ENCODE measurements at regions not wholly inside any gene's neighbourhood (a gene's known extent, or its start where the extent isn't known, plus 50 kb on each side); places are given as distances from the start of the nearest gene placed in this dataset.
"Not testable (repeated sequence)": the region's sequence is repeated elsewhere in the genome, so short reads cannot be mapped to it uniquely, and the experiment has no call there.

GRCh38 chr2:3035385-3036050, 342.1 kb downstream of the EIPR1 start:
- no peak for DNase-seq

DNA sequence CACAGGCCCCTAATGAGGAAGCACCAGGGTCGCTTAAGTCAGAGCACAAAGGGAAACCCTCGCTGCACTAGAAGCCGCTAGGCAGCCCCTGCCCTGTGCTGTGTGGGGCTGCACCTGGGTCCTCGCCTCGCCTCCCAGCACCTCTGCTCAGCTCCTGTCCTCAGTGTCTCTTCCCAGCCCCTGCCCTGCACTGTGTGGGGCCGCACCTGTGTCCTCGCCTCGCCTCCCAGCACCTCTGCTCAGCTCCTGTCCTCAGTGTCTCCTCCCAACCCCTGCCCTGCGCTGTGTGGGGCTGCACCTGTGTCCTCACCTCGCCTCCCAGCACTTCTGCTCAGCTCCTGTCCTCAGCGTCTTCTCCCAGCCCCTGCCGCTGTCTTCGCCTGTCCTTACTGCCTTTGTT, 342.8 kb downstream of the EIPR1 start:
- DNase-seq: no peak

DNA sequence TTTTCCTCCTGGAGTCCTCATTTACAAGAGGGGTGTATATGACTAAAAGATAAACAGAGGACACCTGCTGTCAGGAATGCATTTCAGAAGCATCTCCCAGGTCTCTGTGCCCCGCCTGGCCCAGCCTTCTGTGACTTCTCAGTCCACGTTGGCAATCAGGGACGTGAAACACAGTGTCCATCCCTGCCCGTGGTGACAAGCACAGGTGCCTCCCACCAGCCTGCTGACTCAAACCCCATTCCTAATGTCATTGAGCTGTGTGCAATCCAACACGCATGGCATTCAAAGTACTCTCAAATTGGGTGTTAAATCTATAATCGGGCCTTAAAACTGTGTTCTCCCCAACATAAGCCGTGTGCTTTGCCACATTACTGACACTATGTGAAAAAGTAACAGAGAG, 343.2 kb downstream of the EIPR1 start:
- no peak for DNase-seq

DNA sequence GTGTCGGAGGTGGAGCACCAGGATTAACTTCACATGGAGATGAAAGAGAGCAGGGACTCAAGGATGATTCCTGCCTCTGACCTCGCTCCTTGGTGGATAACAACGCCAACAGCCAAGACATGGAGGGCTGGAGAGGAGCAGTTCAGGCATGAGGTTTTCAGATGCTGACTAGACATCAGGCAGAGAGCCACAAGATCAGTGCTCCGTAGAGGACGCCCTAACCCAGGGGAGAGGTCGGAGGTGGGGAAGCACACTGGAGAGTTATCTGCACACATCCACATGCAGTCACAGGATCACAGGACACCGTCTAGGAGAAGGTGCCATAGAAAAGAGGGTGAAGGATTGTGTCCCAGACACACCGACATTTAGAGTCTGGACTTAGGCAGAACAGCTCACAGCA, 344.3 kb downstream of the EIPR1 start:
- DNase-seq: no peak

GRCh38 chr2:3030791-3031190, 346.8 kb downstream of the EIPR1 start:
- not testable (repeated sequence) for DNase-seq

DNA sequence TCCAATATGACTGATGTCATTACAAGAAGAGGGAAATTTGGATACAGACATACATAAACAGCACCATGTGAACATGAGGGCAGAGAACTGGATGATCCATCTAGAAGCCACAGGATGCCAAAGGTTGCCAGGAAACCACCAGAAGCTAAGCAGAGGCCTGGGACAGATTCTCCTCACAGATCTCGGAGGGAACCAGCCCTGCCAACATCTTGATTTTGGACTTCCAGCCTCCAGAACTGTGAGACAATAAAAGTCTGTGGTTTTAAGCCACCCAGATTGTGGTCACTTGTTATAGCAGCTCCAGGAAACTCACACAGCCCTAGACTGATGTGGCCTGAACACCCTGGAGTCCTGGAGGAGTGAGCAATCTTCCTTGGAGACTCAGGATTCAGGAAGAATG, 351.6 kb downstream of the EIPR1 start:
- DNase-seq: no peak

DNA sequence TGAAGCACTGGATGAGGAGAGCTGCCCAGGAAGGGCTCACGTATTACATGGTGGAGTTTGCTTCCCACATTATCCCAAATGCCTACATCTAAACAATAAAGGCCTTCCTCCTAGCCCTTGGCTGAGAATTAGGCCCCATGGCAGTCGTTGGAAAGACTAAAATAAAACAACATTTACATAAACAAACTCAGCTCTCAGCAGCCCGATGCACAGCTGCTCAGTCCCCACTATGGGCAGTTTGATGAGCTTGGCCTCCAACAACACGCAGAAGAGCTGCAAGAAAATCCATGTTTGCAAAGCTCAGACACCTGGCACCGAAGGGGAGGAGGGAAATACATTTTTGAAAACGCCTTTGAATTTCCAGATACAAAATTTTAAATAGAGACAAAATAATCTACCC, 352.4 kb downstream of the EIPR1 start:
- no peak for DNase-seq

- DNase-seq: no peak
Measured at GRCh38 chr2:3024401-3024935, 353.1 kb downstream of the EIPR1 start.

- DNase-seq: no peak
Measured at GRCh38 chr2:3023531-3023930, 354.1 kb downstream of the EIPR1 start.

DNA sequence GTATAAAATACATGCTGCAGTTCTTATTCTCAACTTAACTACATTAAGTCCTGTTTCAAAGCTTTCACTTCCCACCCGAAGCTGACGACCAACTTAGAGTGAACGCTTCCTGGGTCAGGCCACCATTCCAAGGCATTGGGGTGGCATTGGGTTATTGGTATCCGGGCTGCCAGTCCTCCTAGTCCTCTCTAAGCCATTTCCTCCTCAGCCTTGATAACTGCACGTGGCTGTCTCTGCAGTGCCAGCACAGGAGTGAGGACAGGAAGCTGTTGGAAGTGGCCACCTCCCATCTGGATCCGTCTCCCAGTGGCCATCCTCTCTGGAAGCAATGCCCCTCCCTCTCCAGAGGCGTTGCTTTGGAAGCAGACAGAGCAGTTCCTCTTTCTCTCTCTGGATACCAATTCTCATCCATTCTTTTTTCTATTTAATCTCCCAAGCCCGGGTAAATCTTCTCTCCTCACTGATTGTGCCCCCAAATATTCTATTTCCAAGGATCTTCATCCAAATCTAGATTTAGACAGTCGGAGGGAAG, 354.7 kb downstream of the EIPR1 start:
- DNase-seq: no peak

DNA sequence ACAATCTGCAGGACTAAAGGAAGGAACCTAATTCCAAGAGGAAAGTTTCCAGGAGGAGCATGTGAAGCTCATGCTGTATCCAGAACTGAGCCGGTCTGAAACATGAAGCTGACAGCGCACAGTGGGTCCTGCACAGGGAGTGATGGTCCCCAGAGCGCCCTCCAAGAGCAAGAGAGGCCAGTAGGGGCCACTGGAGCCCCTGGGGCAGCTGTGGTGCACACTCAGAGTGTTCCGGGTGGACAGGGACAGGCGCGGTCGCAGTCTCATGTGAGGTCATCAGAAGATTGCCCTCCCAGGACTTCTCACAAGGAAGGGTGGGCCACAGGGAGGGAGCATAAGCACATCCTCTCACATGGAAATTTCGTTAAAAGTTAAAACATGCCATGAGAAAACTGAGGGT, 355.9 kb downstream of the EIPR1 start:
- DNase-seq: no peak

- no peak for DNase-seq
Measured at GRCh38 chr2:3010001-3010400, 367.6 kb downstream of the EIPR1 start.

DNA sequence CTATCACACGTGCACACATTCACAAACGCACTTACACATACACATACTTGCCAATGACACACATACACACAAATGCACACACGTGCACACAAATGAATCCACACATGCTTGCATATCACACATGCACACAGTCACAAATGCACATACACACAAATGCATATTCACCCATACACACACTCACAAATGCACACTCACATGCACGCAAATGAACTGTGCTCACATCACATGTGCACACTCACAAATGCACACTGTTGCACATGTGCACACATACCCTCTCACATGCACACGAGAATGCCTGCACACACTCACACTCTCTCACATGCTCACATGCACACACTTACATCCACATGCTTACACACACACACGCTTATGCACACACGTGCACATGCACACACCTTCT, 368.1 kb downstream of the EIPR1 start:
- no peak for DNase-seq

DNA sequence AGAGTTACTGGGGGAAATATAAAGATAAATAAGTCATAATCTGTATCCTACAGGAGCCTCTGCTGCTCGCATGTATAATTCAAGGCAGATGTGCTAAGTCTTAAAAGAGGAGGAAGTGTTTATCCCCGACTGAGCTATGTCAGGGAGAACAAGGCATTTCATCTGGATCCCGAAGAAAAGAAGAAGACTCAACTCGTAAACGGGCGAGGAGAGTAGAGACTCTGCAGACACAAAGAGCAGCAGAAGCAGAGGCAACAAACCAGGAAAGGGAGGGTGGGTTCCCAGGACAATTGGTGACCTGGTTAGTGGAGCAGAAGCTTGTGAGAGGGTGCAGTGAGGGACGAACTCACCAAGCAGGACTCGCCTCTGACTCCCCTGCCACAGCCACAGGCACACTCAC, 368.6 kb downstream of the EIPR1 start:
- no peak for DNase-seq

DNA sequence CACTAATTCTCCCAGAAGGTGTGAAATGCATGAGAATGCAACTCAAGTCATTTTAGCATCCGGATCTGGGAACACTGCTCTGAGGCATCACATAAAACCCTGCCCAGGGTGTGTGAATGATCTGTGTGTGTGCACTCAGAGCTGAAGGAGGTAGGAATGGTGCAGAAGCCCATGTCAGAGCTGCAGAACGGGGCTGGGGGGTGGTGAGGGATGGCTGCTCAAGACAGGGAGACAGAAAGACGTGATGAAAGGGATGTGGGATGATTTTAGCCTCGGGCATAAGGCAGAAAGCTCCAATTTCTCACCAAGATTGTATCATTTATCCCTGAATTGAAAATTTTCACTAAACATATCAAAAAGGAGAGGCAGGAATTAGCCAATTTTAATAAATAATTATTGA, 369.1 kb downstream of the EIPR1 start:
- DNase-seq: no peak

DNA sequence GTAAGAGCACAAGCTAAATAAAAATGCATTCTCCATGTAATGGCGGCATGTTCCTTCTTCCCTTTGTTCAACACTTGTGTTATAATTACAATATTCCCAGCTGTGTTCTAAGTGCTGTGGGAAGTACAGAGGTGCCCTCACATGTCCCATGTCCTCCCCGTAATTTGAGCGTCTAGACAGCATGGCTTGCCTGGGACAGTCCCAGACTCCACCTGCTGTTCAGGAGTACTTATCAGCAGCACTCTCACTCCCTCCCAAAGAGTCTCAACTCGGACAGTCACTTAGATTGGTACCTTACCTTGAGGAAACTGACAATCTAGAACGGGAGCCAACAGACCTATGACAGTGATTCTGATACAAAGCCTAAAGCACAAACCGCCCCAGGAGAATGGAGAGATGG, 370.5 kb downstream of the EIPR1 start:
- DNase-seq: no peak

- DNase-seq: no peak
Measured at GRCh38 chr2:3005859-3006501, 371.6 kb downstream of the EIPR1 start.

- DNase-seq: no peak
Measured at GRCh38 chr2:3001615-3002560, 375.7 kb downstream of the EIPR1 start.

DNA sequence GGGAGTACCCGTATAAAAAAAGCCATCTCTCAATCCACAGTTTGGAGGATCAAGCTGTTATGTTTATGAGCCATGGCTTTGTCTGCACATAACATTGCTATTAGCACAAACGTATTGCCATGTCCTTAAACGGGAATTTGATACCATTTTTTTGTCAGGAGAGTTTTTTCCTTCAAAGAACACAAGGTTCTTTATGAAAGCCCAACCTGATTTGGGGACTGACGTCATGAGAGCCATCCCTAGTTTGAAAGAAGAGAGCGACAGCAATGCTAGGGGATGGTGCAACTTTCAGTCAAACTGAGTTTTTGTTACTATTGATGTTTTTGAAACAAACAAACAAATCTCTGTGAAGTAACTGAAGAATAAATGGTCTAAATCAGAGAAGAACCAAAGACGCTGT, 376.6 kb downstream of the EIPR1 start:
- DNase-seq: no peak

DNA sequence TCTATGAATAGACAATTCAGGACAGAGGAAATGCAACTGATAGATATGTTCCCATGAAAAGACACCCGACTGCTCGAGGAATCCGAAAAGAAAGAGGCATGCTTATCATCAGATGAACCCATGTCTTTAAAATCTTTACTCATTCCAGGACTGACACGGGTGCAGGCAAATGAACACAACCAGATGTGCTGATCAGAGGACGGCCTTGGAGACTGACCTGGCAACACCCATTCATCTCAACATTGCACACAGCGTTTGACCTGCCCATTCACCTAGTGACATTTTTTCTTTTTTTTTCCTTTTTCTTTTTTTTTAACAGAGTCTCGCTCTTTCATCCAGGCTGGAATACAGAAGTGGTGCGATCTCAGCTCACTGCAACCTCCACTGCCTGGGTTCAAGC, 377.5 kb downstream of the EIPR1 start:
- DNase-seq: no peak

DNA sequence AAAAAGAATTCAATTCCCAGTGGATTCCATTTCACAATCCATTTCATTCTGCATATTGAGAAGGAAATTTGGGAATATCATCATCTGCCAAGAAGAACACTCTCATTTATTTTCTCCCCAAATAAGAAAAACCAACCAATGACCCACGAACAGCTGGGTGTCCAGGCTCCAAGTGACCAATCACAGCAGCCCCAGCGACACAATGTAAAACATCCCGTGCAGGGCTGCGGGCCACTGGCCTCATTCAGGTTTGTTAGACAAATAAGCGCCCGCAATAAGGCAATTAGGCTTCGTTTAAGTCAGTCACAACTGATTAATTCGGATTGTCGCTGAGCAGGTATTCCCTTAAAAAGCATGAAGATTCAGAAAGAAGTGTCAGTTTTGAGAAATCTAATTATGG, 378.6 kb downstream of the EIPR1 start:
- DNase-seq: no peak

- no peak for DNase-seq
Measured at GRCh38 chr2:2993172-2993692, 384.4 kb downstream of the EIPR1 start.

DNA sequence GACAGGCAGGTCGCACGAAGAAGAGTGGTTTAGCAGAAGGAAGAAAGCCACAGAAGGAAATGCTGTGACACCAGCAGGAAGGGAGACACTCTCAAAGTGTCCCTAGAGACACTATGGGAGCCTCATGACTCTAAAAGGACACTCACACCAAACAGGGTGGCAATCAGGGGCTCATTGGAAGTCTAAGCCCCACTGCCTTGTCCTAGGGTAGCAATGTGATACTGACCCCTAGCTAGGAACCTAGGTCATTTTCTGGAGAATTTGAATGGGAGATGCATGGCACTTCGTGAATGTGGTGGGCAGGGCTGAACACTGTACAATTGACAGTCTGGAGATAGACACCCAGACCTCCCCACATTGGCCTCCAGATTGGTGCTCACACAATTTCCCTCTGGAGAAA, 385.0 kb downstream of the EIPR1 start:
- no peak for DNase-seq

Measured in NCI-H226 (cell line).